CD4-positive, alpha-beta T cell treated with Interleukin-4 for 1 hour (primary cell): ENCODE measurements at regions not wholly inside any gene's neighbourhood (a gene's known extent, or its start where the extent isn't known, plus 50 kb on each side); places are given as distances from the start of the nearest gene placed in this dataset.

ENCODE experiments used
- DNase-seq, 2 donors: peaks; one replicate each; pipeline ENCODE4 v3.0.0-alpha.2; 2020 to 2022

GRCh38 chr2:217102956-217103355, 243.1 kb upstream of the TNP1 start:
- DNase-seq: no peak

- DNase-seq: no peak
These were observed 242.1 kb upstream of the TNP1 start for GRCh38 chr2:217101972-217102371.

GRCh38 chr2:217099561-217099960, 239.7 kb upstream of the TNP1 start:
- no peak for DNase-seq

GRCh38 chr2:217098435-217098834, 238.6 kb upstream of the TNP1 start:
- no peak for DNase-seq

GRCh38 chr2:217097346-217097745, 237.5 kb upstream of the TNP1 start:
- no peak for DNase-seq

GRCh38 chr2:217096474-217097225, 236.8 kb upstream of the TNP1 start:
- no peak for DNase-seq

GRCh38 chr2:217095511-217096205, 235.8 kb upstream of the TNP1 start:
- no peak for DNase-seq

- no peak for DNase-seq
These were observed 233.0 kb upstream of the TNP1 start for GRCh38 chr2:217092710-217093379.

- DNase-seq: no peak
These were observed 231.7 kb upstream of the TNP1 start for GRCh38 chr2:217091531-217091930.

GRCh38 chr2:217090884-217091283, 231.0 kb upstream of the TNP1 start:
- DNase-seq: no peak

GRCh38 chr2:217090024-217090473, 230.2 kb upstream of the TNP1 start:
- no peak for DNase-seq

GRCh38 chr2:217086718-217087117, 226.9 kb upstream of the TNP1 start:
- DNase-seq: no peak

GRCh38 chr2:217086038-217086522, 226.2 kb upstream of the TNP1 start:
- peak in 1 of 2 donors; percentile 33 for DNase-seq

GRCh38 chr2:217085543-217085942, 225.7 kb upstream of the TNP1 start:
- DNase-seq: no peak

- no peak for DNase-seq
These were observed 221.9 kb upstream of the TNP1 start for GRCh38 chr2:217081799-217082198.

GRCh38 chr2:217079165-217079564, 219.3 kb upstream of the TNP1 start:
- DNase-seq: no peak

GRCh38 chr2:217077831-217078407, 218.1 kb upstream of the TNP1 start:
- no peak for DNase-seq

GRCh38 chr2:217076657-217077232, 216.9 kb upstream of the TNP1 start:
- no peak for DNase-seq

- no peak for DNase-seq
These were observed 216.2 kb upstream of the TNP1 start for GRCh38 chr2:217076058-217076435.

- DNase-seq: no peak
These were observed 215.6 kb upstream of the TNP1 start for GRCh38 chr2:217075268-217076057.

GRCh38 chr2:217074576-217075255, 214.9 kb upstream of the TNP1 start:
- DNase-seq: no peak
